OCI-M2 (cell line): ENCODE measurements at regions not wholly inside any gene's neighbourhood (a gene's known extent, or its start where the extent isn't known, plus 50 kb on each side); places are given as distances from the start of the nearest gene placed in this dataset.
"Not testable (repeated sequence)": the region's sequence is repeated elsewhere in the genome, so short reads cannot be mapped to it uniquely, and the experiment has no call there.

ENCODE experiments used
- DNase-seq: peaks from one replicate; lab custom pipeline; 2025; ENCODE audit not compliant: unreplicated experiment; lab: John Stamatoyannopoulos, UW

DNA sequence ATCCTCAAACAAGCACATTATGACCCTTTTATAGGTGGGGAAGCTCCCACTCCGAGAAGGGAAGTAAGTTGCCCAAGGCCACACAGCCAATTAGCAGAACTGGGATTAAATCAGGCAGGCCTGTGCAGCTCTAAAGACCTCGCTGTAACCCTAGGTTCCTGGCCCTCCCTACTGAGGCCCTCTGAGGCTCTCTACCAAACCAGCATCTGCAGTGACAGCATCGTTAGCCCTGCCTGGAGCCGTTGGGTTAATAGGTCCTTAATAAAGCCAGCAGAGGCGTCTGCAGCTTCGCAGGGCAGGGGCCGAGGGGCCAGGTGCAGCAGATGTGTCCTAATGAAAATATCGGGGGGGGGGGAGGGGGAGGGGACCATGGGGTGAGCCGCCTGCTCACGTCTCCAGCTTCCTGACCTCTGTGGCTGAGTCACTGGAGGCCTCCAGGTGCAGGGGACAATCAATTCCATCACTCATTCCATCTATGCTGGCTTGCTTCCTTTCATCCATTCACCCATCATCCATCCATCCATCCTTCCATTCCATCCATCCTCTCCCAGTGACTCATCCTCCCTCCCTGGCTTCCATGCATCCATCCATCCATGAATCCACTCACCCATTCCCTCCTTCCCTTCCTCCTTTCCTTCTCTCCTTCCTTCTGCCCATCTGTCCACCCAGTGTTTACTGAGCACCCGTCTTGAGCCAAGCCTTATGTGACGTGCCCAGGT is 203.9 kb downstream of the C9orf50 start:
- DNase-seq = no peak

DNA sequence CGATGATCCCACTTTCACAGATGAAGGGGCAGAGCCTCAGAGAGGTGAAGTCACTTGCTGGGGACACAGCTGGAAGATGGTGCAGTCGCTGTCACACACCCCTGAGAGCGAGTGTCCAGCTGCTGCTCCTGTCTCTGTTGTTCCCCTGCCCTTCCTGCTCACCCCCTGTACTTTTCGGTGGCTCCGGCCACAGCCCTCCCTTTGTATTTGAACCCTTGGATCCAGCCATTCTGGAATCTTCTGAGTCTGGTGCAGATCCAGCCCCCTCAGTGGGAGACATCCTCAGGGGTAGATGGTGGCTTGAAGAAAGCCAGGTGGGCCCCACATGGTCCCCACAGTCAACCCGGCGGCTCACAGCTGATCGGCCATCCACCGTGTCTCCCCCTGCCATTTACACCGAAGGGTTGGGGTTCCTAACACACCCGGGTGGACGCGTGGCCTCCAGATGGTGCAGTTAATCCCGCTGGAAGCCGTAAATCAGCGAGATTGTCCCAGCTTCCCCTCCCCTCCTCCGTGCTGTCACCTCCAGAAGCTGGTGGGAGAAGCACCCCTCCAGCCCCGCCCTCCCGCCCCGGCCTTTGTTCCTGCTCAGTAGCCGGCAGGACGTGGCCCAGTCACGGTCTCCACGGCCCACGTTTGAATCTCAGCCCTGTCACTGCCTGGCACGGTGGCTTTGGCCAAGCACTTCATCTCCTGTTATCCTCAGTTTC is 204.8 kb downstream of the C9orf50 start:
- no peak for DNase-seq

DNA sequence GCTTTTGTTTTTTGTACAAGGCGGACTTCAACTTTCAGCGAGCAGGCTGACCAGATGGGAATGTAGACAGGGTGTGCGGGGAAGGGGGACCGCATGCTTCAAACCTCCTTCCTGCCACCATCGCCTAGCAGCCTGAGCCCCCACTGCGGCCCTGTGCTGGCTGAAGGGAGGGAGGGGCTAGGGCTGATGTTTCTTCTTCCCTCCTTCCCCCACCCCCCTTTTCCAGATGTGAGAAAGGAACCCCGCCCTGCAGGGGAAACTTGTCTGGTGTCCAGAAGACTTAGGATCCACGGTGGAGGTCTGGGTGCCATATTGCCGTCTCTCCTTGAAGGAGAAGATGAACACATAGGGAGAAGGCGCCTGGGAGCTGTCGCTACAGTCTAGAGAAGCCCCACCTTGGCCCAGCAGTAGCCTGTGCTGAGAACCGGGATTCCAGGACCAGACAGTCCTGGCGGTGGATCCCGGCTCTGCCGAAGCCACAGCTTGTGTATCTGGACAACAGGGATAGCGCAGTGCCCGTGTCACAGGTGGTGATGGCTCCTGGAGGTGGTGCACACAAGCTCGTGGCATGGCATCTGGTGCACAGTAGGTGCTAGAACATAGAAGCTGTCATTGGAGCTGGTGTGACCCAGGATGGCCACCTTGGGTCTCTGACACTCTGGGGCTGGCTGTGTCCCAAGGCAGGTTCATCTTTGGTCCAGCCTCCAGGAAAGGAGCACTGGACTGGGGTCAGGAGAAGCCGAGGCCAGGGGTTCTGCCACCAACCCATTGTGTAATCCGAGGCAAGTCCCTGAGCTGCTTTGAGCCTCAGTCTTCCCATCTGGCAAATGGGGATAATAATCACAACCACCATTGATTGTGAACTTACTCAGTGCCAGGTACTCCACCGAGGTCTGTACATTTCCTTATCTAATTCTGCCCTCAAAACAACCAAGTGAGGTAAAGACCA is 205.6 kb downstream of the C9orf50 start:
- DNase-seq = no peak

DNA sequence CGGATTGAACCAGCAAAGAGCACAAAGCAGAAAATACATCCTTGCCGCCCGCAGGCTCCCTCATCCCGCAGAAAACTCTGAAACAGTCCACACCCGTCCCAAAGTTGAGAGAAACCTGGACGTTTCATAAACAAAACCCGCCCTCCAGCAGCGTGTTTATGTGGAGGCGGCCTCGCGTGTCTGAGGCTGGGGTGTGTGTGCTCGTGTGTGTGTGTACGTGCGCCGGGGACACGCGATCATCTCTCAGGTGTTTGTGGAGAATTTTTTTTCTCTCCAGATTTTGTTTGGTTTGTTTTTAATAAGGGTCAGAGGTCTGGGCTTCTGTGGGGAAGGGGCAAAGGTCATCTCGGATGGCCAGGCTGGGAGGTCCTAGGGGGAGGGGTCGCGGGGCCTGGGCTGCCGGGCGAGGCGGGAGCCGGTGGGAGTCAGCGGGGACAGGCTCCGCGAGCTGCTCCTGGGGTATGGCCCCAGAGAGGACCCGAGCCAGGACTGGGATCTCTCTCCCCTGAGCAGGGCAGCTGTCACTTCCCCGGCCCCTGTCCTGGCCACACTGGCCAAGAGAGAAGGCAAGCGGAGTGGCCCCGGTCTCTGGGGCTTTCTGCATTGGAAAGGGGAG is 206.4 kb downstream of the C9orf50 start:
- no peak for DNase-seq

DNA sequence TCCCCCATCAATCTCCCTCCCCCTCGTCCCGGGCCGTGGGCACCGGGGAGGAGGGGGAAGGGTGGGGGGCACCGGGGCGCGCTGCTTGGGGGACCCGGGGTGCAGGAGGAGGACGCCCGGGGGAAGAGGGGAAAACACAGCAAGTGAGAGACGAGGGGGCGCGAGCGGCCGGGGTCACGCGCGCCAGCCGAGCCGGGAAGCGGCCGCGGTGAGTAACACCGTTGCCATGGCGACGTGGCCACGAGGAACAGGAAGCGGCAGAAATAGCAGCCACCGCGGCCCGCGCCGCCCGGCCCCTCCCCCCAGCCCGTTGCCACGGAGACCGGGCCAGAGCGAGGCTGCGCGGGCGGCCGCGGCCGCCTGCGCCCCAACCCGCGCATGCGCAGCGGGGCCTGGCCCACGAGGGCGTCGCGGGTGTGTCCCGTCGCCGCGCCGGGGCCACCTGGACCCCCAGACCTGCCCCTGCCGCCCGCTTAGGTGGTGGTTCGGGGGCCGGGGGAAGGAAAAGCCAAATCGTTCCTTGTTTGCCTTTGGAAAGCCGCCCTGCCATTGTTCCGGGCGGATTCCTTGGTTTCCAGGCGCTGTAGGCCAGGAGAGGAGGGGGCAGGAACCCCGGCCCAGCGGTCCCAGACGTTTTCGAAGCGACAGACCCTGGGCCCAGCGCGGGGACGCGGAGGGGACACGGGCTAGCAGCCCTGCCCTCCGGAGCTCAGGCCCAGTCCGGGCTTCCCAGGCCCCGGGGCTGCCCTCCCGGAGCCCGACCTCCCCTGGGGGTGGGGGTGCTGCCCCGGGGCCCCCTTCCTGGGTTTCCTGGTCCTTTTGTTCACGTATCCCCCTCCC is 207.1 kb downstream of the C9orf50 start:
- DNase-seq = peak; percentile 56

DNA sequence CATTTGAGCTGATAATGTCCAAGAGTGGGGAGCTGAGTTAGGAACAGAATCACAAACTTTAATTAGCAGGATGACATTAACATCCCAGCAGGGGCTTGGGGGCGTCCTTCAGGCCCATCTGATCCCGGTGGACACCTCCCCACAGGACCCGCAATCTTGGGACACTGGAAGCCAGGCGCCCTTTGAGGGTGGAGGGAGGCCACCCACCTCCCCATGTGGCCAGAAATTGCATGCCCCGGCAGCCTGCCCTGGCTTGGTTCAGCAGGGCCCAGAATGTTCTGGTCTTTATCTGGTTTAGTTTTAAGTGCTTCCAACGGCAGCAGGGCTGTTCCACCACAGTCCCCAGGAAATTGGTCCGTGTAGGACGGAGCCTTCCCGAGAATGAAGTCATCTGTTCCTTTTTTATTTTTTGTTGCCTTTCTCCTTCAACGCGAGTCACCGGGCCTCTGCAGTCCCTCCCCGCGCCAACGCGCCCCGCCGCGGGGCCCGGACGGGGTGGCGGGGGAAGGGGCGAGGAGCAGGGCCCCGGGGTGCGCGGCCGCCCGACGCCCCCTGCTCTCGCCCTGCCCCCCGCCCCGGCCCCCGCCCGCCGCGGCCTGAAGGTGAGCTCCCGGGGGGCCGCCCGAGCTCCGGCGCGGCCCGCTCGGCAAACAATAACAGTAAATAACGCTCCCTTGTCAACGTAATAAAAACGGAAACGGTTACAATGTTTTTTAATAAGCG is 207.9 kb downstream of the C9orf50 start:
- peak; percentile 9 for DNase-seq

DNA sequence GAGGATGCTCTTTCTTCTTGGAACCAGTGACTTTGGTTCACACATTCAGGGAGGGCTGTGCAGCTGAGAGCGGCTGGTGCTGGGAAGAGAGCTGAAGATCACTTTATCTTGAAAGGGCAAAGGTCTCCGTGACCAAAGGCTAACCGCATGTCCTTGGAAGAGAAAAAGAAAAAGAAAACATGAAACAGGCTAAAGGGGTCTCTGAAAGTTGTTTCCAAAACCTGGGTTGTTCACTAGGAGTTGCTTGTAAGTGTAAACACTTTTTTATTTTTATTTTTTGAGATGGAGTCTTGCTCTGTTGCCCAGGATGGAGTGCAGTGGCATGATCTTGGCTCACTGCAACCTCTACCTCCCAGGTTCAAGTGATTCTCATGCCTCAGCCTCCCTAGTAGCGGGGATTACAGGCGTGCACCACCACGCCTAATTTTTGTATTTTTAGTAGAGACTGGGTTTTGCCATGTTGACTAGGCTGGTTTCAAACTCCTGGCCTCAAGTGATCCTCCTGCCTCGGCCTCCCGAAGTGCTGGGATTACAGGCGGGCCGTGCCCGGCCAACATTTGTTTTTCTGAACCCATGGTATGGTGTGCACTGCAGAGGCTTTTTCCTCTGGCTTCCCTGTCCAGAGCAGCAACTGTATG is 208.6 kb downstream of the C9orf50 start:
- not testable (repeated sequence) for DNase-seq

DNA sequence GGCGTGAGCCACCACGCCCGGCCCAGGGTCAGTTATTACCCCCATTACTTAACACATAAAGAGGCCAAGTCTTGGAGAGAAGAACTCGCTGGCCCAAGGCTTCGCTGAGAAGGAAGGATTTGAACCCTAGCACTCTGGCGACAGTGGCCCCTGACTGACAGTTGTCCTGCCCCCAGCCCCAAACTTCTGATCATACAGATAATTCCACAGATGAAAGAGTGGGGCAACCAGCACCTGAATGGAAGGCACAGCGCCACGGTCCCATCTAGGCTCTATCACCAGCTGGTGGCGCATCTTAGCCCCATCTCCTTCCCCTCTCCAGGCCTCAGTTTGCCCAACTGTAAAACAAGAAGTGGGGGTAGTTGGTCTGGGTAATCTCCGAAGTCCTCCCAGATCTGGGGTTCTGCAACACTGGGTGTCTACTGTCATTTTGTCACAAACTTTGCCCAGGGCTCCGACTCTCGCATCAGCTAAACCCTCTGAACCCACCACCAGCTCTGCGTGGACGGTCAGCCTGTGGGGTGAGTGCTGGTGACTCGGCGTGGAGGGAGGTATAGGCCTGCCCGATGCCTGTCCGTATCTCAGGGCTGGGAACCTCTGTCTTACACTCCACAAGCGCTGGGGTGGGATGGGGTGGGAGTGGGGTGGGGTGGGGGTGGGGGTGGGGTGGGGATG is 209.3 kb downstream of the C9orf50 start:
- DNase-seq = no peak

DNA sequence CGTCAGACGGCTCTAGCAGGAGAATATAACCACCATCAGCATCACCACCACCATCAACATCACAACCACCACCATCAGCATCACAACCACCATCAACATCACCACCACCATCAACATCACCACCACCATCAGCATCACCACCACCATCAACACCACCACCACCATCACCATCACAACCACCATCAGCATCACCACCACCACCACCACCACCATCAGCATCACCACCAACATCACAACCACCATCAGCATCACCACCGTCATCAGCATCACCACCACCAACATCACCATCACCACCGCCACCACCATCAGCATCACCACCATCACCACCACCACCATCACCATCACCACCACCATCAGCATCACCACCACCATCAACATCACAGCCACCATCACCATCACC is 210.7 kb downstream of the C9orf50 start:
- no peak for DNase-seq

DNA sequence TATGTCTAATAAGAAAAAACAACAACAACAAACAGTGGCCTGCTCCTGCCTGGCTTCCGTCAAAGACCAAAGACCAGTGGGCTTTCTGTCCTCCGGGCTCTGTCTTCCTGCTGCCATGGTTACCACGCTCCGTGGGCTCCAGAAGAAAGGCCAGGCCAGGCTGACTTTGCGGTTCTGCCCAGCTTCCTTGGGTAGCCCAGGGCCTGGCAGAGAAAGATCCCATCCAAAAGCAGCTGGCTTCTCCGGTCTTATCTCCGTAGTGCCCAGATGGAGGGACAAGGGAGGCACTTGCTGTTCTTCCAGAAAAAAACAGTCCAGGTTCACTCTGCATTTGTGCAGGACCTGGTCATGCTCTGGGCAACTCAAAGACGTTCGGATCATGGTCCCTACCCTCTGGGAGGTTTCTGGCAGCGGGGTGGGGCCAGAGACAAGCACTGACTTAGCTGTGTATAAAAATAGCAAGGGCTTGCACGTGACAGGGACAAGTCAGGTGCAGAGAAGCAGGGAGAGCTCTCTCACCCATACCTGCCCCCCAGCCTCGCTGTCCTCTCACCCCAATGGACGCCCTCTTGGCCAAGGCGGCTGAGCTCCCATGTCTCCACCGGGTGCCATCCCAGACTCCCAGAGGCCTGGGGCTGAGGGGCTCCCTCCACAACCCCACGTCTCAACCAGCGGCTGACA is 212.2 kb downstream of the C9orf50 start:
- no peak for DNase-seq

DNA sequence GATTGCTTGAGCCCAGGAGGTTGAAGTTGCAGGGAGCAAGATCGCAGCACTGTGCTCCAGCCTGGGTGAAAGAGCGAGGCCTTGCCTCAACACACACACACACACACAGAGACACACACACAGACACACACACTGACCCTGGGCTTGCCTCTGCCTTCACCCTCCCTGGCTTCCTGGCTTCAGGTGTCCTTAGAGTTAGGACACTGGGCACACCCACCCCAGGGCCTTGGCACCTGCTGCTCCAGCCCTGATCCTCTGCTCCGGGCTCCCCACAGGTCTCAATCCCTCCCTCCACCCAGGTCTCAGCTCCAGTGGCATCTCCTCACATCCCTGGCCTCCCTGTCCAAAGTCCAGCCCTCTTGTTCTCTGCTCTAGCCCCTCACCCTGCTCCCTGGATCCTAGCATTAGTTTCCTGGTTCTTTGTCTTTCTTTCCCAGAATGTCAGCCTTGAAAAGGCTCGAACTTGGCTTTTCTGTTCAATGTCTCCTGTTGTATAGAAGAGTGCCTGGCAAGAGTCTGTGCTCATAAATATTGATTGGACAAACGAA is 212.9 kb downstream of the C9orf50 start:
- no peak for DNase-seq

DNA sequence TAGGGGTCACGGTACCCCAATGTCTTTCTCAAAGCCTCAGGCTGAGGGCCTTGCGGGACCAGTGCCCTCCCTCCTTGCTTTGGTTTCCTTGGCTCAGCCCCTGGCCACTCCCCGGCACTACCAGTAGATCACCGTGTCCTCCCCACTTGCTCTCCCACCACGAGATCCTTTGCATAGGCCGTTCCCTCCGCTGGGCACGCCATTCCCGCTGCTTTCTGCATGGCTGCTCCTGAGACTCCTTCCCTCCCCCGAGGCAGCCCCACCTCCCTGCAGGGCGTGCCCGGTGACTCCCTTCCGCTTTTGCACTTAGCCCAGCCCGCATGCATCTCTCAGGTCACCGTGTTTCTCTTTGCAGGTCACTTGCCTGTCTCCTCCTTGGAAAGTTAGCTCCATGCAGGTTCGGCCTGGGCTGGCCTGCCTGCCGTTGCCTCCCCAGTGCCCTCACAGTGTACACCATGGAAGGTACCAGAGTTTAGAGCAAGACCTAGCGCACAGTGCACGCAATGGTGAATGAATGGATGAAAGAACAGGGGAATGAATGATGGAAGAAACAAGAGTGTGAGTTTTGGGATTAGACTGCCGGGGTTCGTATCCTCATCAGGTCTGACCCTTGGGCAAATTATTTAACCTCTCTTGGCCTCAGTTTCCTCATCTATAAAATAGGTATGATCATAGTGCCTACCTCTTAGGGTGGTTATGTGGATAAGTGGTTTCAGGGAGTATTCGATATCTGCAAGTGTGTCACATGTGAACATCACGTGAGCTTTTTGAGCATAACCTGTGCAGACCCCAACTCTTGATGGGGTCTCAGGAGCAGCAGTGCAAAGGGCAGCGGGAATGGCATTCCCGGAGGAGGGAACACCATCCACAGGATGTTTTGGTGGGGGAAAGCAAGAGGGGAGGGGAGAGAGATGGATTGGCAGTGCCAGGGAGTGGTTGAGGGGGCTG is 214.3 kb downstream of the C9orf50 start:
- DNase-seq = no peak

DNA sequence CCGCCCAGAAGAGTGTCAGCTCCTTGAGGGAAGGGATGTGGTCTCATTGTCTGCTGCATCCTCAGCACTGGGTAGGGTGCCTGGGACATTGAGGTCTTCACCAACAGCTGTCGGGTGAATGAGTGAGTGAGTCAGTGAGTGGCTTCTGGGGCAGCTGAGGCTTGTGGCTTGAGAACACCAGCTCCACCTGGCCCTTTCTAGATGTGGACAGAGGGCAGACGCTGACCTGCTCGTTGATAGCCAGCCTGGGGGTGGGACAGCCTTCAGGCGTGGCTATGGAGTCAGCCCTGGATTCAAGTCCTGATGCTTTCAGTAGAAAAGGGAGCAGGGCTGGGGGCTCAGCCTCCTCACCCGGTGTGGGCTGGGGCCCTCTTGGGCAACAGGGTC is 215.1 kb downstream of the C9orf50 start:
- no peak for DNase-seq

DNA sequence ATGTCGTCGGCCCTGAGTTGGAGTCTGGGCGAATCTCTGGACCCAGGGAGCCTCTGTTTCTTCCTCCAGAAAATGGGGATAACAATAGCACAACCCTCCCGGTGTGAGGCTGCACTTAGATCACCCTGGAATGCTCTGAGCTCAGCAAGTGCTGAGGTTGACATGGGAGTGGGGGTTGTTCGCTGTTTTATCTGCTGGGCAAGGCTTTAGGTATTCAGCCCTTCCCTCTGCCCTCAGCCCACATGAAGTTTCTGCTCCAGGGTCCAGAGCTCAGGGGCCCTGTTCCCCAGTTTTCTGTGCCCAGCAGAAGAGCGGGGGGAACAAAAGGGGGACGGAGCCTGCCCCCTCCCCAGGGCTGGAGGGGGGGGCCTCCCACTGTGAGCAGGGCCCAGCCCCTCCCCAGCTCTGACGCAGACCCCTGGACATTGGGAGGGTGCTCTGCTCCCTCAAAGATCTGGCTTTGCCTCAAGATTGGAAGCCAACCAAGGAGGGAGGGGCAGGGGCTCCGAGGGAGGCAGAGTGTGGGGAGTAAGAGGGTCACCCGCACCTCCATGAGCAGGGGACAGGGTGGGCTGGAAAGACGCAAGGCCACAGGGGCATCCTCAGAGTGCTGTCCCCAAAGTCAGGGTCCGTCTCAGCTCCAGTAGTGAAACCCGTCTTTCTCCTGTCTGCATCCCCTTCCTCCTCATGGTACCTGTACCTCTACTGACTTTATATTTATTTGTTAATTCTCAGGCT is 215.6 kb downstream of the C9orf50 start:
- no peak for DNase-seq

DNA sequence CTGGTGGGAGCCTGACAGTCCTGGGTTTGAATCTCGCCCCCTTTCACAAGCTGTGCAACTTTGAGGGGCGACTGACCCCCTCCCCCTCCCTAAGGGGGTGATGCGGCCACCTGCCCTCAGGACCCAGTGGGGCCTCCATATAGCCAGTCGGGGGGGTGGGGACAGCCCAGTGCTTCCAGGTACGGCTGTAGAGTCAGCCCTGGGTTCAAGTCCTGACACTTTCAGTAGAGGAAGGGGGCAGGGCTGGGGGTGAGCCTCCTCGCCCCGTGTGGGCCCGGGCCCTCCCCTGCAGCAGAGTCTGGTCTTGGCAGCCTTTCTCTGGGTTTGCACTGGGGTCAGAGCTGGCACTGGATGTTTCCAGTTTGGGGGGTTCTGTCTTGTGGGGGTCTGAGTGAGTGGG is 216.3 kb downstream of the C9orf50 start:
- DNase-seq = no peak
